NB4 (cell line): ENCODE measurements at regions not wholly inside any gene's neighbourhood (a gene's known extent, or its start where the extent isn't known, plus 50 kb on each side); places are given as distances from the start of the nearest gene placed in this dataset.

Experiments
- CTCF ChIP-seq: IDR thresholded peaks from one replicate; pipeline ENCODE4 v1.5.1; 2012; ENCODE audit warnings: low read depth, low read length
- POLR2A ChIP-seq: IDR thresholded peaks from 2 replicates; pipeline ENCODE4 v1.6.1; 2011; ENCODE audit warnings: mild to moderate bottlenecking; ENCODE audit not compliant: insufficient read length; ENCODE audit errors: extremely low read depth

- TF ChIP-seq CTCF: no peak
- no peak for TF ChIP-seq POLR2A
Measured at GRCh38 chr1:11379851-11380250, 99.1 kb upstream of the DISP3 start.
